Common myeloid progenitor, CD34-positive (primary cell): ENCODE measurements at regions not wholly inside any gene's neighbourhood (a gene's known extent, or its start where the extent isn't known, plus 50 kb on each side); places are given as distances from the start of the nearest gene placed in this dataset.

Source experiments
- CTCF ChIA-PET: fragments of 350-600 bp; sonication (Branson Sonifier 250); formaldehyde crosslinking; loops from one replicate; lab custom pipeline; 2021; ENCODE audit warnings: antibody characterized with exemption; lab: Charles Lee
- POLR2A ChIA-PET: fragments of 350-600 bp; sonication (Branson Sonifier 250); formaldehyde crosslinking; loops from one replicate; lab custom pipeline; 2021; ENCODE audit warnings: antibody characterized with exemption; lab: Charles Lee
- DNase-seq, 3 donors: peaks; one replicate each; pipeline versions ENCODE4 v3.0.0 to v3.0.0-alpha.2; 2013
- H3K27ac ChIP-seq, 2 experiments: 1 replicate in 1 of 2; 2 replicates in 1 of 2; pipeline ENCODE4 v1.7.0; 2013; ENCODE audit warnings: inconsistent platforms in 2 of 2, low read length in 2 of 2, mild to moderate bottlenecking in 2 of 2, low read depth in 1 of 2, moderate library complexity in 1 of 2; ENCODE audit not compliant: severe bottlenecking in 2 of 2, insufficient read depth in 1 of 2, poor library complexity in 1 of 2
- H3K27me3 ChIP-seq, 5 experiments: replicated peaks in 2 of 5; 1 replicate in 3 of 5; 2 replicates in 2 of 5; pipeline versions ENCODE4 v1.6.1 to v1.7.0; 2013; ENCODE audit warnings: low read length in 4 of 5, mild to moderate bottlenecking in 2 of 5, moderate library complexity in 2 of 5, inconsistent platforms in 1 of 5; ENCODE audit not compliant: insufficient read depth in 5 of 5, control insufficient read depth in 4 of 5
- H3K36me3 ChIP-seq, 4 experiments: 1 replicate in 2 of 4; 2 replicates in 2 of 4; pipeline versions ENCODE4 v1.6.1 to v1.7.0; 2013; ENCODE audit warnings: low read length in 3 of 4, control low read depth in 1 of 4, mild to moderate bottlenecking in 1 of 4; ENCODE audit not compliant: control insufficient read depth in 4 of 4, insufficient read depth in 4 of 4
- H3K4me1 ChIP-seq, 4 experiments: 1 replicate in 3 of 4; 2 replicates in 1 of 4; pipeline versions ENCODE4 v1.6.1 to v1.7.1; 2013; ENCODE audit warnings: low read length in 3 of 4, mild to moderate bottlenecking in 3 of 4, control low read depth in 1 of 4, inconsistent platforms in 1 of 4, moderate library complexity in 1 of 4; ENCODE audit not compliant: control insufficient read depth in 4 of 4, insufficient read depth in 4 of 4; ENCODE audit errors: control extremely low read depth in 1 of 4
- H3K4me3 ChIP-seq, 7 experiments: 1 replicate in 4 of 7; 2 replicates in 3 of 7; pipeline versions ENCODE4 v1.5.1 to v1.7.0; 2013; ENCODE audit warnings: mild to moderate bottlenecking in 7 of 7, low read length in 6 of 7, moderate library complexity in 6 of 7, inconsistent platforms in 2 of 7, low read depth in 2 of 7, control low read depth in 1 of 7; ENCODE audit not compliant: insufficient read depth in 4 of 7, control insufficient read depth in 1 of 7; ENCODE audit errors: extremely low read depth in 1 of 7
- H3K9me3 ChIP-seq, 5 experiments: 1 replicate in 4 of 5; 2 replicates in 1 of 5; pipeline versions ENCODE4 v1.6.1 to v1.7.1; 2013; ENCODE audit warnings: low read length in 4 of 5, mild to moderate bottlenecking in 2 of 5, inconsistent platforms in 1 of 5, low read depth in 1 of 5, moderate library complexity in 1 of 5; ENCODE audit not compliant: control insufficient read depth in 4 of 5, insufficient read depth in 2 of 5; ENCODE audit errors: control extremely low read depth in 1 of 5
- WGBS: methylation state at CpG from one replicate; pipeline ENCODE4 v1.1.5; 2013; ENCODE audit not compliant: insufficient coverage; 5-methylcytosine and 5-hydroxymethylcytosine counted together

GRCh38 chr3:80668600-80669294, 900.9 kb upstream of the ROBO1 start:
- DNase-seq, result no peak
- Histone ChIP-seq H3K4me1 (no peaks in the 10 kb centered on the region), H3K36me3 (no peaks in the 10 kb centered on the region), H3K4me3 (no peak overlapping the region), H3K27me3 (no peaks in the 10 kb centered on the region), H3K9me3 (peaks cover 0 to 6% (median 2%) of the 10 kb centered on the region in 5 experiments), H3K27ac (no peak overlapping the region)
- WGBS, result 80% methylated on average over 4 of the region's 4 CpGs
- POLR2A ChIA-PET, result no interaction called here
- CTCF ChIA-PET, result no interaction called here

DNA sequence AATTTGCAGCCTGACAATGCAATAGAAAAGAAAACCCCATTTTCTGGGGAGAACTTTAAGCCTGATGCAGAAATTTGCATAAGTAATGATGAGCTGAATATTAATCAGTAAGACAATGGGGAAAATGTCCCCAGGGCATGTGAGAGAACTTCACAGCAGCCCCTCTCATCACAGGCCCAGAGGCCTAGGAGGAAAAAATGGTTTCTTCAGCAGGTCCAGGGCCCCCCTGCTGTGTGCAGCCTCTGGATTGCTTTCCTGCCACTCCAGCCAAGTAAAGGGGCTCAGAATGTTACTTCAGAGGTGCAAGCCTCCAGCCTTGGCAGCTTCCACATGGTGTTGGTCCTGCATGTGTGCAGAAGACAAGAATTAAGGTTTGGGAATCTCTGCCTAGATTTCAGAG, 900.3 kb upstream of the ROBO1 start:
- ChIA-PET CTCF (no interaction called here), POLR2A (no interaction called here)
- Histone ChIP-seq H3K4me3 (no peak overlapping the region), H3K4me1 (no peaks in the 10 kb centered on the region), H3K27ac (no peak overlapping the region), H3K36me3 (no peaks in the 10 kb centered on the region), H3K27me3 (no peaks in the 10 kb centered on the region), H3K9me3 (peaks cover 0 to 6% (median 2%) of the 10 kb centered on the region in 5 experiments)
- DNase-seq, result no peak

DNA sequence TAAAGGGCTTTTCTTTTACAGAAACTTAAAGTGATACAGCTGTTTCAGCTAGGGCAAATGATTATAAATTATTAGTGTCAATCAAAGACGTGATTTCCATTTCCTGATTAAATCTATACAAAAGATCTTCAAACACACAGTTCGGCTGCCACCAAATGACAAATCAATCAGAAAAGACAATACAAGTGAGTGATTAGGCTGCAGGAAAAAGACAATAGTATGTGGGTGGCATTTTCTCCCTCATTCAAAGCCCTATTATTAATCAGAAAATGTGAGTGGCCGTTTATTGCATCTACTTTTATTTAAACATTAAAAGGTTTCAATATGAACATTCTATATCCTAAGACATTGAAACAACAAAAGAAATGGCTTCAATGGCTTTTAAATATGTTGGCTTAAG, 895.6 kb upstream of the ROBO1 start:
- Histone ChIP-seq H3K27ac (no peak overlapping the region), H3K9me3 (peaks cover 0 to 5% (median 0%) of the 10 kb centered on the region in 5 experiments), H3K36me3 (no peaks in the 10 kb centered on the region), H3K4me3 (no peak overlapping the region), H3K4me1 (no peaks in the 10 kb centered on the region), H3K27me3 (no peaks in the 10 kb centered on the region)
- no CpG with 5 or more reads among the region's 3 CpGs for WGBS
- DNase-seq, result no peak
- POLR2A ChIA-PET, result no interaction called here
- CTCF ChIA-PET, result no interaction called here

DNA sequence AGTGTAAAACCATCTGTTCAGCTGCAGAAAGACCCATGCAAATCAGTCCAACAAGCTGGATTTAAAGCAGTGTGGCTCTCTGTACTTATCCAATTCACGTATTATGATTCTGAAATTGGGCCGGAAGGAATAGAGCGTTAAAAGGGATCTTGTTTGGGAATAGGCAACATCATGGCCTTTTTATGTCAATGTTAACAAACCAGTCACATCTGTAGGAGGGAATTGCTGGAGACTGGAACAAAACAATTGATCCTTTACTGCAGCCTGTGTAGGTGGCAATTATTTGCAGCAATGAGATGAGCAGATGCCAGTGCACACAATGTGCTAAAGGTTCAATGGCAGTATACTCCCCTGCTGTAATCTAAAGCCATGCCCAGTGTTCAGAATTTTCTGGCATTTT, 887.4 kb upstream of the ROBO1 start:
- no peak for DNase-seq
- Histone ChIP-seq H3K27ac (no peak overlapping the region), H3K4me1 (no peaks in the 10 kb centered on the region), H3K4me3 (no peak overlapping the region), H3K9me3 (peaks cover 0 to 2% (median 0%) of the 10 kb centered on the region in 5 experiments), H3K36me3 (no peaks in the 10 kb centered on the region), H3K27me3 (no peaks in the 10 kb centered on the region)
- 98% methylated on average over 3 of the region's 3 CpGs for WGBS
- CTCF ChIA-PET, result no interaction called here
- POLR2A ChIA-PET, result no interaction called here

DNA sequence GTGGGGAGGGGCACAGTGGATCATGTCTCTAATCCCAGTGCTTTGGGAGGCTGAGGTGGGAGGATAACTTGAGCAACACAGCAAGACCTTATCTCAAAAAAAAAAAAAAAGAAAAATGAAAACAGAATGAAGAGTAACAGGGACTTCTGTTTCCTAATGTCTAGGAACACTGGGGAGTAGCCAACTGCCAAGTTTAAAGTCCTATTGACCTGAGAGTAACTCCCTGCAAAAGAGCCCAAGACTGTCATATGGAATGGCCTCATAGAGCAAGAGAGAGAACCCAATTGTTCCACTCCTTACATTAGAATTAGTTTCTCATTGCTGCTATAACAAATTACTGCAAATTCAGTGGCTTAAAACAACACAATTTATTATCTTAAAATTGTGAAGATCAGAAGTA, 881.4 kb upstream of the ROBO1 start:
- no peaks in the 10 kb centered on the region for H3K27me3 ChIP-seq
- H3K9me3 ChIP-seq, result peaks cover 0 to 2% (median 0%) of the 10 kb centered on the region in 5 experiments
- no peaks in the 10 kb centered on the region for H3K4me1 ChIP-seq
- no peak for DNase-seq
- H3K27ac ChIP-seq, result no peak overlapping the region
- H3K36me3 ChIP-seq, result no peaks in the 10 kb centered on the region
- POLR2A ChIA-PET, result no interaction called here
- no peak overlapping the region for H3K4me3 ChIP-seq
- CTCF ChIA-PET, result no interaction called here

GRCh38 chr3:80643421-80643820, 875.6 kb upstream of the ROBO1 start:
- no peaks in the 10 kb centered on the region for H3K36me3 ChIP-seq
- CTCF ChIA-PET, result no interaction called here
- H3K27ac ChIP-seq, result no peak overlapping the region
- no peaks in the 10 kb centered on the region for H3K27me3 ChIP-seq
- DNase-seq, result no peak
- WGBS, result 94% methylated on average over 2 of the region's 4 CpGs
- H3K4me3 ChIP-seq, result no peak overlapping the region
- no peaks in the 10 kb centered on the region for H3K4me1 ChIP-seq
- POLR2A ChIA-PET, result no interaction called here
- peaks cover 0 to 1% (median 0%) of the 10 kb centered on the region in 5 experiments for H3K9me3 ChIP-seq

DNA sequence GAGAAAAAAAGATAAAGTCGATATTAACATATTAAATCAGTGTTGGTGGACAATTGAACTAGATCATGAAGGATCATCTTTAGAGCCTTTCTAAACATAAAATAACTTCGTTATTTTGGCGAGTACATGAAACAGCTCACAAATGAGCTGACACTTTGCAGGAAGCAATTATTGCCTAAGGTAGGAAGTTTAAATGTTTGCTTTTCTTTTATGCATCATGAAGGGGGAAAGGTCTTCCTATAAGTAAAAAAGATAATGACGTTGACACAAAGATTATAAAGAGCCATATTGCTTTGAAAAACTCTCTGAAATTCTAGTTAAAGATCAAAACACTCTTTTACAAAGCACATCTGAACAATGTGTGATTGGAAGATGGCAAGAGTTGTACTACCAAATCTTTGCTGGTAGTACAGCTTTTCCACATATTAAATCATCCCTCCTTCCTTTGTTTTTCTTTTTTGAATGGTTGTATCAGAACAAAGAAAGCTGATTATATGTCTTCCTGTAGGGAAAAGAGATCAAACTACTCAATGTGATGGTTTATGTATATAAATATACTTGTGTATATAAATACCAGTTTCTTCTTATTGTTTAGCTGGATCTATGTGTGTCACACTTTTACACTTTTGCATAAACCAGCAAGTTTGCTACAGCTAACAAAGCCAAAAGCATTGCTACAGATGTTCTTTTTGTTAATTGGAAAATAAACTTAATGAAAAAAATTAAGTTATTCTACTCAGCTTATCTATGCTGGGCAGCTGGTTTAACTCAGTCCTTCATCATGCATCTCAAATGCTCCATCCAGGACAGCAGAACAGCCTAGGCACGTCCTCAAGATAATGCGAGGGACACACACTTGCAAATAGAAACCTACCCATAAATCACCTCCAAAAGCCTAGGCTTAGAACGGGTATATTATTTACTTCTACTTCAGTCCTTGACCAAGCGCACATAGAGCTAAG, 850.8 kb upstream of the ROBO1 start:
- no peaks in the 10 kb centered on the region for H3K36me3 ChIP-seq
- no peak overlapping the region for H3K4me3 ChIP-seq
- H3K27ac ChIP-seq, result no peak overlapping the region
- 74% methylated on average over 2 of the region's 8 CpGs for WGBS
- no peaks in the 10 kb centered on the region for H3K9me3 ChIP-seq
- no peaks in the 10 kb centered on the region for H3K4me1 ChIP-seq
- ChIA-PET POLR2A (no interaction called here), CTCF (no interaction called here)
- no peak for DNase-seq
- H3K27me3 ChIP-seq, result no peaks in the 10 kb centered on the region
